Heart left ventricle (tissue), 16 donors: ENCODE measurements at regions not wholly inside any gene's neighbourhood (a gene's known extent, or its start where the extent isn't known, plus 50 kb on each side); places are given as distances from the start of the nearest gene placed in this dataset.

ENCODE experiments used
- ATAC-seq, 4 donors: fragments of 200-7000 bp; cut with Tn5 transposase; one replicate each; pipeline ENCODE4 v1.9.1; 2020 to 2022; ENCODE audit warnings: moderate library complexity in 4 of 4, mild to moderate bottlenecking in 3 of 4, moderate number of reproducible peaks in 1 of 4
- DNase-seq, 5 donors: peaks; one replicate each; pipeline ENCODE4 v3.0.0-alpha.2; 2020
- H3K27ac ChIP-seq, 12 donors: fragments of 200-600 bp; sonication (generic) in 4 of 12; one replicate each; pipeline versions ENCODE4 v1.5.0 to v1.8.0; 2016 to 2022; ENCODE audit warnings: mild to moderate bottlenecking in 2 of 12
- H3K27me3 ChIP-seq, 9 donors: fragments of 200-600 bp; sonication (generic) in 2 of 9; one replicate each; pipeline versions ENCODE4 v1.5.1 to v1.8.0; 2016 to 2022; ENCODE audit warnings: mild to moderate bottlenecking in 3 of 9
- H3K36me3 ChIP-seq, 9 donors: fragments of 200-600 bp; sonication (generic) in 2 of 9; one replicate each; pipeline versions ENCODE4 v1.5.0 to v1.8.0; 2018 to 2022; ENCODE audit warnings: mild to moderate bottlenecking in 2 of 9
- H3K4me1 ChIP-seq, 12 donors: fragments of 200-600 bp; sonication (generic) in 4 of 12; one replicate each; pipeline versions ENCODE4 v1.5.0 to v1.8.0; 2016 to 2022; ENCODE audit warnings: mild to moderate bottlenecking in 3 of 12
- H3K4me3 ChIP-seq, 12 donors: fragments of 200-600 bp; sonication (generic) in 4 of 12; one replicate each; pipeline versions ENCODE4 v1.5.0 to v1.8.0; 2017 to 2022; ENCODE audit warnings: mild to moderate bottlenecking in 9 of 12, moderate library complexity in 4 of 12
- H3K9me3 ChIP-seq, 12 donors: fragments of 200-600 bp; sonication (generic) in 4 of 12; one replicate each; pipeline versions ENCODE4 v1.5.0 to v1.8.0; 2016 to 2022; ENCODE audit warnings: mild to moderate bottlenecking in 1 of 12
- POLR2A ChIP-seq, 2 donors: fragments of 450-650 bp; IDR thresholded peaks; one replicate each; pipeline ENCODE4 v1.6.1; 2017; ENCODE audit warnings: antibody characterized with exemption in 2 of 2, mild to moderate bottlenecking in 2 of 2, moderate library complexity in 2 of 2
- WGBS, 4 donors: extraction: QIAGEN DNeasy Blood & Tissue Kit in 2 of 4; methylation state at CpG; one replicate each; pipeline versions ENCODE4 v1.1.5 to v1.1.7; 2013 to 2018; 5-methylcytosine and 5-hydroxymethylcytosine counted together
- intact Hi-C, 10 donors: fragments of 100-400 bp; cut with DNase I; formaldehyde crosslinking; loops; one replicate each; pipeline versions ENCODE4 v1.11.1 to v1.14.2; 2022
- TF ChIP-seq, protein P1 (sequence below), 12 donors: fragments of 200-600 bp; sonication (generic) in 4 of 12; IDR thresholded peaks; one replicate each; pipeline versions ENCODE4 v1.5.0 to v1.8.0; 2018 to 2022; ENCODE audit warnings: antibody characterized with exemption in 12 of 12, mild to moderate bottlenecking in 5 of 12
- donor health status: ischemic (EF 13 %, LVEDD 7.1; RV severe dilation, severe dysfunction).
- donor health status: healthy with polysubstance abuse.
- donor health status: DM: no; HTN: yes; CAD: no.
- donor health status: DM: no; HTN: no; CAD: no.
- donor health status: ischemic (EF 25% LVEDD 6.9; RV normal size, moderate dysfunction).
- donor health status: ischemic (EF 25% LVEDD 5.7; RV mildly dilated, moderate dysfunction).
- donor health status: healthy.
- donor health status: DM: yes; HTN: yes; CAD: no.
- donor health status: ischemic (EF 35%, LVEDD 5.7; RV mildly dilated, moderate dysfunction).
- donor health status: nonischemic (EF 11% LVEDD 7.7; RV severe dilation, severe dysfunction).
- donor health status: DM: yes; HTN: yes; CAD: no.
- donor health status: PGD.
- donor health status: ischemic (EF 29% LVEDD 5.4; RV normal size, mild dysfunction).
- donor health status: nonischemic (EF 23%, LVEDD 6.1; RV moderate dilation, normal function).

DNA sequence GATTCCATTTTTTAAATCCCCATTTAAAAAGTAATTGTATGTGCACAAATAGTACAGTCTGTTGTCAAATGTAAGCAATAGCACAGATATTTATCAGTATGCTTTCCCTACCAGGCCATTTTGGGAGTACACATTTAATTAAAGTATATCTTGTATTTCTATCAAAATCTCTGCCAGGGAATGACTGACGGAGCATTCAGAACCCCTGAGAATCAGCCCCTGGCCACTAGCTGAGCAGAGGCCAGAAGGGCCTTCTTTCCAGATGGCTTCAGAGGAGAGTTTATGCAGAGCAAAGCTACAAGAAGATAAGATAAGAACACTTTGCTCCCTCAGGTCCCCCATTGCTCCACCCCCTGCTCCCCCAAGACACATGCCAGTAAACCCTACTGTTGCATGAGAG, 99.9 kb upstream of the PROX1 start:
- WGBS, 4 donors, result 73 to 87% (median 79%) methylated on average over 1 of the region's 1 CpG
- Histone ChIP-seq H3K9me3 (no peaks in the 10 kb centered on the region), H3K4me1 (peaks cover 0 to 5% (median 0%) of the 10 kb centered on the region in 12 donors), H3K36me3 (no peaks in the 10 kb centered on the region), H3K27ac (no peak overlapping the region), H3K4me3 (no peak overlapping the region), H3K27me3 (no peaks in the 10 kb centered on the region)
- ATAC-seq, result no peak
- no peak for TF ChIP-seq POLR2A (IDR thresholded peaks at IDR 0.05)
- TF ChIP-seq, protein P1, sequence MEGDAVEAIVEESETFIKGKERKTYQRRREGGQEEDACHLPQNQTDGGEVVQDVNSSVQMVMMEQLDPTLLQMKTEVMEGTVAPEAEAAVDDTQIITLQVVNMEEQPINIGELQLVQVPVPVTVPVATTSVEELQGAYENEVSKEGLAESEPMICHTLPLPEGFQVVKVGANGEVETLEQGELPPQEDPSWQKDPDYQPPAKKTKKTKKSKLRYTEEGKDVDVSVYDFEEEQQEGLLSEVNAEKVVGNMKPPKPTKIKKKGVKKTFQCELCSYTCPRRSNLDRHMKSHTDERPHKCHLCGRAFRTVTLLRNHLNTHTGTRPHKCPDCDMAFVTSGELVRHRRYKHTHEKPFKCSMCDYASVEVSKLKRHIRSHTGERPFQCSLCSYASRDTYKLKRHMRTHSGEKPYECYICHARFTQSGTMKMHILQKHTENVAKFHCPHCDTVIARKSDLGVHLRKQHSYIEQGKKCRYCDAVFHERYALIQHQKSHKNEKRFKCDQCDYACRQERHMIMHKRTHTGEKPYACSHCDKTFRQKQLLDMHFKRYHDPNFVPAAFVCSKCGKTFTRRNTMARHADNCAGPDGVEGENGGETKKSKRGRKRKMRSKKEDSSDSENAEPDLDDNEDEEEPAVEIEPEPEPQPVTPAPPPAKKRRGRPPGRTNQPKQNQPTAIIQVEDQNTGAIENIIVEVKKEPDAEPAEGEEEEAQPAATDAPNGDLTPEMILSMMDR (IDR thresholded peaks at IDR 0.05), result no peak
- no peak for DNase-seq
- intact Hi-C loops, result no loop called here

DNA sequence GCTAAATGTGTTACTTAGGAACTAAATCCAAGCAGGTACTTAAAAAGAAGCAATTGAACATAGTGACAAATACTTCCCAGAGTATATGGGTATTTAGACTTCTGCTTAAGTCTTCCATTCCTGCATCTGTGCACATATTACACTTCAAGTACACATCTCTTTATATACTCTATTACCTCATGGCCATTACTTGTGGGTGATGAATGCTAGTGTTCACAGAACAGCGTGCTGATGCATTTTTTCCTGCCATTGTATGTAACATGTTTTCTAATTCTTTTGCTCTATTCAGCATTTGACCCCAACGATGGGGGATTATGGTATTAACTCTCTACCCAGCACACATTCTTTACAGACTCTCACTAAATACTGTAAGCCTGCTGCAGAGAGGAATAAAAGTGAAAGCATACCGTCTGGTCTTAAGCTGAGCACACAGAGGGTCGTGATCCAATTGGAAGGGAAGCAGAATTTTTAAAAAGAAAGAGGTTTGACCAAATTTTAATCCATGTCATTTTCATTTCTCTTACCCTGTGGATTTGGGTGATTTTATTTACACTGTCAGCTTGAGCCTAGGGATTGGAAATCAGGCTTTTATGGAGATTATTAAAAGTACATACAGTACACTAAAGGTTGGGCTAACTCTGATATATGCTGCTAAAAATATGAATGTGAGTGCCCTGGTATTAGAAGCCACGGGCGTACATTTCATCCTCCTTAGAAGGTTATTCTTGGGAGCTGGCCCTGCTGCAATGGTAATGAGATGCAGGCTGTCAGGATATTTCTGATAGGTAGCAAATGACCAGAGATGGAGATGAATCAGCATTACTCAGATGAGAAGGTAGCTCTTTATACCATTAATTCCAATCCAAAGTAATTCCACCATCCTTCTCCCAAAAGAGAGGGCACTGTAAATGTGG, 95.5 kb upstream of the PROX1 start:
- intact Hi-C loops, result no loop called here
- DNase-seq (no peak), ATAC-seq (peak; percentile 72 to 88 (median 82))
- Histone ChIP-seq H3K36me3 (no peaks in the 10 kb centered on the region), H3K4me1 (peaks cover 0 to 6% (median 0%) of the 10 kb centered on the region in 12 donors), H3K4me3 (no peak overlapping the region), H3K9me3 (no peaks in the 10 kb centered on the region), H3K27ac (peak overlapping the region in 3 of 12 donors; percentile 19 to 33 (median 22)), H3K27me3 (no peaks in the 10 kb centered on the region)
- TF ChIP-seq, protein P1 (IDR thresholded peaks at IDR 0.05), result no peak
- TF ChIP-seq POLR2A (IDR thresholded peaks at IDR 0.05), result no peak
- WGBS, 4 donors, result 41 to 47% (median 44%) methylated on average over 6 of the region's 6 CpGs

DNA sequence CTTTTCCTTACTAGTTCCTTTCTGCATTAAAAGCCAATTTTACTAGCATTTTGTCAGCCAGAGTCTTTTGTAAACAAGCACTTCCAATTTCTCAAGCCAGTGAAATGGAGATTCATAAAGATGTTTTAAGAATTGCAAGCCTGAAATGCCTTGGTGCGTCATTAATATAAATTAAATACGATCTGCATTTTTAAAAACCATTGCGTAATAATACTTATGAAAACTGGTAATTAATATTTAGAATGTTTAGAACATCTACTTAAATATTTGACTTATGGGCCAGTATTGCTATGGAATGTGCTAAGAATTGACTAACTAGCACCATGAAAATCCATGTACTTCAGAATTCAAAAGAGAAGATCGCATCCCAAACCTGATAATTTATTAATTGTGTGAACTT, 89.1 kb upstream of the PROX1 start:
- DNase-seq, result no peak
- Histone ChIP-seq H3K36me3 (no peaks in the 10 kb centered on the region), H3K27me3 (no peaks in the 10 kb centered on the region), H3K27ac (no peak overlapping the region), H3K4me3 (no peak overlapping the region), H3K9me3 (no peaks in the 10 kb centered on the region), H3K4me1 (no peaks in the 10 kb centered on the region)
- intact Hi-C loops, result no loop called here
- WGBS, 4 donors, result 95 to 97% (median 96%) methylated on average over 4 of the region's 4 CpGs
- no peak for ATAC-seq
- TF ChIP-seq, protein P1 (IDR thresholded peaks at IDR 0.05), result no peak
- no peak for TF ChIP-seq POLR2A (IDR thresholded peaks at IDR 0.05)

DNA sequence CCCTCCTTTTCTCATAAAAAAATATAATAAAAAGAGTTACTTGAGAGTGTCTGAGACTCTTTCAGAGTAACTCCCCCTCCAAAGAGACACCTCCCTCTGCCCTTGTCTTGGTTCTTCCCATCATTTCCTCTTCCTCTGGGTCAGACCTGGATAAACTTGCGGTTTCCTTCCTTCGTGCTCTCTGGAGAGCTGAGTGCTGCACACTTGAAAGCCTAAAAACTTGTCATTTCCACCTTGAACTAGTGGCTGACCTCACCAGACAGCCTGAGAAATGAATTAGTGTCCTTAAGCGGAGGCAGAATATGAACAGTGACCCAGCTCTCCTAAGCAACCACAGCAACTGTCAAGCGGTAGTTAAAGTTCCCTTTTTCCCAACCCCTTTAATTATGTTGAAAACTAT, 88.4 kb upstream of the PROX1 start:
- no peak for DNase-seq
- H3K4me3 ChIP-seq, result no peak overlapping the region
- H3K27ac ChIP-seq, result no peak overlapping the region
- WGBS, 4 donors, result 48 to 63% (median 54%) methylated on average over 4 of the region's 4 CpGs
- no peaks in the 10 kb centered on the region for H3K9me3 ChIP-seq
- ATAC-seq, result peak in 1 of 4 donors; percentile 44
- no peaks in the 10 kb centered on the region for H3K36me3 ChIP-seq
- no peaks in the 10 kb centered on the region for H3K27me3 ChIP-seq
- intact Hi-C loops, result no loop called here
- no peak for TF ChIP-seq POLR2A (IDR thresholded peaks at IDR 0.05)
- TF ChIP-seq, protein P1 (IDR thresholded peaks at IDR 0.05), result no peak
- no peaks in the 10 kb centered on the region for H3K4me1 ChIP-seq
